ENCODE measurements at regions not wholly inside any gene's neighbourhood (a gene's known extent, or its start where the extent isn't known, plus 50 kb on each side); places are given as distances from the start of the nearest gene placed in this dataset.

- TF ChIP-seq ATF3 (IDR thresholded peaks at IDR 0.05; ENCODE audit: borderline replicate concordance, extremely low read depth, low read depth, low read length), result no peak
- no peak for TF ChIP-seq ZNF622 (IDR thresholded peaks at IDR 0.05)
- TF ChIP-seq PBX3 (IDR thresholded peaks at IDR 0.05; ENCODE audit: insufficient replicate concordance, low read depth, low read length), result no peak
- TF ChIP-seq MYB (IDR thresholded peaks at IDR 0.05; ENCODE audit: borderline replicate concordance, low read depth, low read length), result no peak
- TF ChIP-seq KDM1A (IDR thresholded peaks at IDR 0.05; ENCODE audit: borderline replicate concordance), result no peak
- TF ChIP-seq CBFB (IDR thresholded peaks at IDR 0.05; ENCODE audit: low read depth), result no peak
- no peak for TF ChIP-seq CHD2 (IDR thresholded peaks at IDR 0.05; ENCODE audit: borderline replicate concordance, low read depth, low read length)
- no peak for TF ChIP-seq E2F4 (IDR thresholded peaks at IDR 0.05; ENCODE audit: low read depth, low read length)
- no peak for TF ChIP-seq BCL11A (IDR thresholded peaks at IDR 0.05; ENCODE audit: low read depth, low read length)
- TF ChIP-seq CTCF (IDR thresholded peaks at IDR 0.05 in 2 of 3, conservative IDR thresholded peaks at IDR 0.05 in 1 of 3; ENCODE audit: control insufficient read depth in 2 of 3, extremely low read depth in 1 of 3, insufficient read depth in 1 of 3, low read depth in 3 of 3, low read length in 3 of 3), result no peak
- no peak for TF ChIP-seq SP1 (IDR thresholded peaks at IDR 0.05; ENCODE audit: low read depth, low read length)
These were observed 109.6 kb upstream of the ALKAL2 start for GRCh38 chr2:397521-397920.

Data from GM12878 (cell line).